HL-60 (cell line): ENCODE measurements at regions not wholly inside any gene's neighbourhood (a gene's known extent, or its start where the extent isn't known, plus 50 kb on each side); places are given as distances from the start of the nearest gene placed in this dataset.

ENCODE experiments used
- DNase-seq, 2 experiments: peaks; one replicate each; pipeline ENCODE4 v3.0.0-alpha.2; 2010 to 2020; ENCODE audit warnings: low read depth in 1 of 2, low spot score in 1 of 2
- H3K27ac ChIP-seq: fragments of 250-450 bp; sonication (Bioruptor Pico); replicated peaks from 2 replicates; pipeline ENCODE4 v1.5.1; 2020; ENCODE audit warnings: mild to moderate bottlenecking, moderate library complexity
- H3K27me3 ChIP-seq: fragments of 250-450 bp; sonication (Bioruptor Pico); 2 replicates; pipeline ENCODE4 v1.5.1; 2021; ENCODE audit warnings: mild to moderate bottlenecking, moderate library complexity; ENCODE audit not compliant: insufficient read depth, poor library complexity, severe bottlenecking
- H3K4me3 ChIP-seq: replicated peaks from 2 replicates; pipeline ENCODE4 v1.5.1; 2011; ENCODE audit warnings: mild to moderate bottlenecking, control low read depth, low read length; ENCODE audit not compliant: insufficient read depth
- CTCF ChIP-seq: IDR thresholded peaks from one replicate; pipeline ENCODE4 v1.5.1; 2011; ENCODE audit warnings: low read length, control low read depth, inconsistent platforms; ENCODE audit not compliant: insufficient read depth
- GABPA ChIP-seq: IDR thresholded peaks from 2 replicates; pipeline ENCODE4 v1.6.1; 2012; ENCODE audit warnings: low read depth
- POLR2AphosphoS5 ChIP-seq: IDR thresholded peaks from 2 replicates; pipeline ENCODE4 v1.6.1; 2012; ENCODE audit warnings: low read depth
- SPI1 ChIP-seq: IDR thresholded peaks from 2 replicates; pipeline ENCODE4 v1.6.1; 2012; ENCODE audit warnings: low read depth, mild to moderate bottlenecking, borderline replicate concordance
- TF ChIP-seq, protein P1 (sequence below): IDR thresholded peaks from 2 replicates; pipeline ENCODE4 v1.6.1; 2012; ENCODE audit warnings: low read depth; ENCODE audit not compliant: insufficient replicate concordance

DNA sequence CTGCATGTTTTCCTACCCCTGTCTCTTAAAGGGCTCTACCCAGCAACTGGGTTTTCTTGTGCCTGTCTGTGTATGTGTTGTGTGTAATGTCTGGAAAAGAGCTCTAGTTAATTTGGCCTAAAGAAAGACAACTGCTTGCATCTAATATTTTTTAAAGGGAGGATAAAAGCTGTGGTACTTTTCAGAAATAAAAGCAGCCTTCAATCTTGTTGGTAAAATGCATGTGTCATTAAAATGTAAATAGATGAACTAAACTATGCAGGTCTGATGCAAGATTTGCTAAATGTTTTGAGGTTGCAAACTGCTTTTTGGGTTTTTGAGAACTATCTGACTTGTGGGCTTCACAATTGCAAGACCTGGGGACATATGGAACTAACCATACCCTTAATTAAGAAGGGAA, 445.3 kb downstream of the HTR7 start:
- Histone ChIP-seq H3K27me3 (no peaks in the 10 kb centered on the region), H3K4me3 (no peak overlapping the region), H3K27ac (no peak overlapping the region)
- TF ChIP-seq SPI1 (no peak), GABPA (no peak), CTCF (no peak), POLR2AphosphoS5 (no peak)
- TF ChIP-seq, protein P1, sequence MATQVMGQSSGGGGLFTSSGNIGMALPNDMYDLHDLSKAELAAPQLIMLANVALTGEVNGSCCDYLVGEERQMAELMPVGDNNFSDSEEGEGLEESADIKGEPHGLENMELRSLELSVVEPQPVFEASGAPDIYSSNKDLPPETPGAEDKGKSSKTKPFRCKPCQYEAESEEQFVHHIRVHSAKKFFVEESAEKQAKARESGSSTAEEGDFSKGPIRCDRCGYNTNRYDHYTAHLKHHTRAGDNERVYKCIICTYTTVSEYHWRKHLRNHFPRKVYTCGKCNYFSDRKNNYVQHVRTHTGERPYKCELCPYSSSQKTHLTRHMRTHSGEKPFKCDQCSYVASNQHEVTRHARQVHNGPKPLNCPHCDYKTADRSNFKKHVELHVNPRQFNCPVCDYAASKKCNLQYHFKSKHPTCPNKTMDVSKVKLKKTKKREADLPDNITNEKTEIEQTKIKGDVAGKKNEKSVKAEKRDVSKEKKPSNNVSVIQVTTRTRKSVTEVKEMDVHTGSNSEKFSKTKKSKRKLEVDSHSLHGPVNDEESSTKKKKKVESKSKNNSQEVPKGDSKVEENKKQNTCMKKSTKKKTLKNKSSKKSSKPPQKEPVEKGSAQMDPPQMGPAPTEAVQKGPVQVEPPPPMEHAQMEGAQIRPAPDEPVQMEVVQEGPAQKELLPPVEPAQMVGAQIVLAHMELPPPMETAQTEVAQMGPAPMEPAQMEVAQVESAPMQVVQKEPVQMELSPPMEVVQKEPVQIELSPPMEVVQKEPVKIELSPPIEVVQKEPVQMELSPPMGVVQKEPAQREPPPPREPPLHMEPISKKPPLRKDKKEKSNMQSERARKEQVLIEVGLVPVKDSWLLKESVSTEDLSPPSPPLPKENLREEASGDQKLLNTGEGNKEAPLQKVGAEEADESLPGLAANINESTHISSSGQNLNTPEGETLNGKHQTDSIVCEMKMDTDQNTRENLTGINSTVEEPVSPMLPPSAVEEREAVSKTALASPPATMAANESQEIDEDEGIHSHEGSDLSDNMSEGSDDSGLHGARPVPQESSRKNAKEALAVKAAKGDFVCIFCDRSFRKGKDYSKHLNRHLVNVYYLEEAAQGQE, result no peak
- DNase-seq, result no peak

DNA sequence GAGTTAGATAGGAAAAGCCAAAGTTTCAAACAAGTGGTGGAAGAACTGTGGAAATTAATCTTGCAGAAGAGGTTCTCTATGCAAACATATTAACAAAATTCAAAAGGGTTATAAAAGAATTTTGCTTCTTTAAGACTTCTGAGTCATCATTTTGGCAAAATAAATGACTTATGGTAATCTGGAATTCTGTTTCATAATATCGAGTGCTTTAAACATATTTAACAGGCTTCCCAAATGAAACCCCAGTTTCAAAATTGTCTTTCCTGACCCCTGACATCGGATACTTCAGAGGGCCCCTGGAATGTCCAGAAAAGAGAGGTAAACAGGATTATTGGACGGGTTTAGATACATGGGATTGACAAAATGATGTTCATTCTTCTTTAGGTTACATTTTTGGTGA, 444.6 kb downstream of the HTR7 start:
- DNase-seq, result no peak
- Histone ChIP-seq H3K27ac (no peak overlapping the region), H3K27me3 (no peaks in the 10 kb centered on the region), H3K4me3 (no peak overlapping the region)
- TF ChIP-seq, protein P1, result no peak
- no peak for TF ChIP-seq GABPA
- no peak for TF ChIP-seq POLR2AphosphoS5
- no peak for TF ChIP-seq CTCF
- no peak for TF ChIP-seq SPI1

GRCh38 chr10:90414926-90415325, 442.9 kb downstream of the HTR7 start:
- no peak for DNase-seq
- Histone ChIP-seq H3K27me3 (no peaks in the 10 kb centered on the region), H3K27ac (no peak overlapping the region), H3K4me3 (no peak overlapping the region)
- no peak for TF ChIP-seq SPI1
- no peak for TF ChIP-seq CTCF
- TF ChIP-seq, protein P1, result no peak
